GM19467 (cell line): ENCODE measurements at regions not wholly inside any gene's neighbourhood (a gene's known extent, or its start where the extent isn't known, plus 50 kb on each side); places are given as distances from the start of the nearest gene placed in this dataset.

Experiments used
- ATAC-seq: cut with Tn5 transposase; IDR thresholded peaks from one replicate; pipeline ENCODE4 v1.9.1; 2021; ENCODE audit warnings: mild to moderate bottlenecking, moderate library complexity; ENCODE audit not compliant: unreplicated experiment

DNA sequence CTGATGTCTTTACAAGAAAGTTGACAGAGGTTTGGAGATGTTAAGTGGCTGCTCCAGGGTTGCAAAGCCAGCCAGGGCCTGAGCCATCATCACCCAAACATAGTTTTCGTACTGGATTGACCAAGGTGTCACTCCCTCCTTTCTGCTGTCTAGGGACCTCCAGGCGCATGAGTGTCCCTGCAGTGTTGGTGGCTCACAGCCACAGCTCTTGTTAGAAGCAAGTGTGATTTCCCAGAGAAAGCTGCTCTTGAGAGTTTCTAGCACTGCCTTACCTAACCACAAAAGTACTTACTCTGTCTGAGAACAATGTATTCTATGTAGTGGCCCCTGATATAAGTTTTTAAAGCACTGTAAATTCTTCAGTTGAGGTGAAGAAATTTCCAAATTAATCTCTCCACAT lies 144.1 kb downstream of the SOX2 start:
- ATAC-seq, result no peak

DNA sequence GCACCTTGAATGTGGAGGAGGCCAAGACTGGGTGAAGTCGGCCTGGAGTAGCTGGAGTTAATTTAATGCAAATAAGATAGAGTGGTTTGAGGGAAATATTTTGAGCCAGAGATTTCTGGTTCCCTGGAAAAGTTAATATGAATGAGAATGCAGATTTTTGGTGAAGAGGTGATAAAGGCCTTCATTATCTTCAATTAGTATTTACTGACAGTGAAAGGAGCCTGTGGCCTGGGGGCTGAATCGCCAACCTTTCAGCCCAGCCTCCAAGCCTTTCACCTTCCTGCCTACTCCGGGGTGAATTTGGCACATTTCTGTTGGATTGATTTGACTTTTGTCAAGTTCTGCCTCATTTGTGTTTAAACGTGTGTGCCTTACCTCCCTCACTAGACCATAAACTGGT lies 147.8 kb downstream of the SOX2 start:
- ATAC-seq, result no peak

DNA sequence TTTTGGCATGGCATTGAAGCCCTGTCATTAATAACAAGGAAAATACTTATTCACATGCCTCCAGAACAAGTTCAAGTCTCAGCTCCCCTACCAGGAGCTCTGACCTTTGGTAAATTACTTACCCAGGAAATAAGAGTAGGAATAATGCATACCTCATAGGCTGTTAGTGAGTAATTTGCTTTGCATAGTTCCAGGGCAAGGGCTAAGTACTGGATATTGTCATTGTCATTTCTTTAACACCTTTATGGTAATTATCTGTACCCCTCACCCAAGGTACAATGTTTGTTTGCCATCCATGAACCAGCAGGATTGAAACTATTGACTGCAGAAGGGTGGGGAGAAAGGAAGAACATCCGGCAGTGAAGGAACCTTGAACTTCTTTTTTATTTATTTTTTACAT lies 148.5 kb downstream of the SOX2 start:
- ATAC-seq, result no peak

DNA sequence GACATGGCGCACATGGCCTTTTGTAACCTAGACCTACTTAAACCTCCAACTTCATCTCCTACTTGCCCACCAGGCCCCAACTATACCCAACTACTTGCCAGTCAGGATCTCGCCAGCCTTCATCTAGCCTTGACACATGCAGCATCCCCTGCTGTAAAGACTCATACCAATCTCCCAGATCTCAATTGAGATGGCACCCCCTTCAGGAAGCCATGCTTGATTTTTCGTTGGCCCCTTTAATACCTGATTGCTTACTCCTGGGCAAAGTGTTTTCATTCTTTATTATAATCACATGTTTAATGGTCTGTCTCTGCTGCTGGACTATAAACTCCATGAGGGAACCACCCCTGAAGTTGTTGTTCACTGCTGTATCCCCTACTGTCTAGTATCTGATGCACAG lies 150.8 kb downstream of the SOX2 start:
- no peak for ATAC-seq

DNA sequence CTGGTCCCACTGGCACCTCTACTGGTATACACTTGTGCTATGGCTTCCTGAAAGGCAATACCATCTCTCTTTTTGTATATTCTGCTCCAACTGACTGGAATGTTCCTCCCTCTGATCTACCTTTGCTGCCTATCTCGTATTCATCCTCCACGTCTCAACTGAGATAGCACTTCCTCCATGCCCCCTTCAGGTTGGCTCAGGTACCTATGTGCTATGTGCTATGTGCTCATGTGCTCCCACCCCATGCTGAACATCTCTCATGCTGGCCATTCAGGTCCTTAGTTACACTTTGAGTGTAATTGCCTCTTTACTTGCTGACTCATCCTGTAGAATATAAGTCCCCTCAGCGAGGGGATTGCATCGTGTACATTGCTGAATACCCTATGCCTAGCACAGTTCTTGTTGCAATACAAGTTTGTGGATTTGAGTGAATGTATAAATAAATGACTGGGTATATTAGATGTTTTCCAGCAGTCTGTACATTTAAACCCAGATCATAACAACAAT lies 156.9 kb downstream of the SOX2 start:
- ATAC-seq, result no peak

DNA sequence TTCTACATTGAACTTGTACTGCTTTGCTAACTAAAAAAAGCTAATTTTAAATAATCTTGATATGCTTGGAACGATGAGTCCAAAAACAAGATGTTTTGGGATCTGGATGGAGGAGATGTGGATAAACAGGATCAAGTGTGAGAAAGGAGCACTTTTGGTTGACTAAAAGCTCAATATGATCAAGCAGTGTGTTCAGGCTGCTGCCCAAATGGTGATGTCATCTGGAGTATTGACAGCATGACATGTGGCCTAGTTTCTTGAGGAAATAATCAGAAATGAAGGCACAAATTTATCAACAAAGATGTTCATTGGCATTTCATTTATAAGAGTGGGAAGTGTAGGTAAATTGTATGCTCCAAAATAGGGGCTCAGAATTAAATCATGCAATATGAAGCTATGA lies 161.2 kb downstream of the SOX2 start:
- ATAC-seq, result no peak

- ATAC-seq, result no peak
Observed at GRCh38 chr3:181879926-181880325, 168.2 kb downstream of the SOX2 start.

DNA sequence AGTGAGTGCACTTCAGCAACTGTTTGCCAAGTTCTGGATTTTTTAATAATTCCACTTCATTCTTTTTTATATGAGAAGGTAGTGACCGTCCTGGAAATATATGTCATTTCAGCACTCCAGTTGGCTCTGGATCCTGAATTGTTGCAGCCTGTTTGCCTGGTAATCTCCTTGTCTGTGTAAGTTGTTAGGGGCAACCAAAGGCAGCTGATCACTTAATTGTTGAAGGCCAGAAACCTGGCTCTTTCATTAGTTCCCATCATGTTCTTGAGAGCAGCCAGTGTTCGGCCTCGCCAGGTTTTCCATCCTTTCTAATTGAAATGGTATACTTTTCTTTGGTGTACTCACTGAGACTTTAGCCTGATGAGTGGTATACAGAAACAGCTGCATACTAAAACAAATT lies 168.6 kb downstream of the SOX2 start:
- no peak for ATAC-seq

GRCh38 chr3:181881749-181882148 lies 170.0 kb downstream of the SOX2 start:
- ATAC-seq, result no peak

DNA sequence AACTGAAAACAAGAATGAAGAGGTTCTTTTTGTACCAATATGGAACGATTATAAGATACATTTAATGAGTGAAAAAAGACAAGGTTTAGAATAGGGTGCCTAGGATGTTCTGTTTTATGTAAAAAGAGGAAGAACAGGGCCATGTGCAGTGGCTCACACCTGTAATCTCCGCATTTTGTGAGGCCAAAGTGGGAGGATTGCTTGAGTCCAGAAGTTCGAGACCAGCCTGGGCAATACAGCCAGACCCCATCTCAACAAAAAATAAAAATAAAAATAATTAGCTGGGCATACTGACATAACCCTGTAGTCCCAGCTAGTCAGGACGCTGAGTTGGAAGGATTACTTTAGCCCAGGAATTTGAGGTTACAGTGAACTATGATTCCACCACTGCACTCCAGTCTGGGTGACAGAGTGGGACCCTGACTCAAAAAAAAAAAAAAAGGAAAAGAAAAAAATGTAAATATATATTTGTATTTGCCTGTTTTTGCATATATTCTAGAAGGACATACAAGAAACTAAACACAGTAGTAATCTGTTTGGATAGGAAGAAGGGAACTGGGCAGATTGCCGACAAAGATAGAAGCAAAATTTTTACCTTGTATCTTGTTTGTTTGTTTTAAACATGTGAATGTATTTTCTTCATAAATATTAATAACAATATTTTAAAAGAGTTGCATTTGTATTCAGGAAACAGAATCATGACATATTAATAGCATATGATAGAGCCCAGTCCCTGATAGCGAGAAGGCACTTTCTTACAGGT lies 174.3 kb downstream of the SOX2 start:
- no peak for ATAC-seq

GRCh38 chr3:181886676-181887075 lies 175.0 kb downstream of the SOX2 start:
- ATAC-seq, result no peak

DNA sequence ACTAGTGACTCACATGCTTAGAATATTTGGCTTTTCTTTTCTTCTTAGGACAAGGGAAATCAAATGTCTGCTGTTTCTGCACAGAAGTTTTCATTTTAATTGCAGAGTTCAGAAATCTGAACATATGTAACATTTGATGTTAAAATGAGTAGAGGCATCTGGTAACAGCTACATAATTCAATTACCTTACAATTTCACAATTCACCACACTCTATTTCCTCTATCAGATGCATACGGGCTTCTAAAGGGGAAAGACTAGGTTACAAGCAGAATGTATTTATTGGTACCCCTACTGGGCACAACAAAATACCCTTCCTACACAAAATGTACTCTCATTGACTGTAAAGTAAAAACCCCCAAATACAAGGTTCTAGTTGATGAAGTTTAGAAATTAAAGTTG lies 176.0 kb downstream of the SOX2 start:
- ATAC-seq, result no peak

GRCh38 chr3:181888234-181888633 lies 176.5 kb downstream of the SOX2 start:
- no peak for ATAC-seq

GRCh38 chr3:181892848-181893247 lies 181.1 kb downstream of the SOX2 start:
- no peak for ATAC-seq

DNA sequence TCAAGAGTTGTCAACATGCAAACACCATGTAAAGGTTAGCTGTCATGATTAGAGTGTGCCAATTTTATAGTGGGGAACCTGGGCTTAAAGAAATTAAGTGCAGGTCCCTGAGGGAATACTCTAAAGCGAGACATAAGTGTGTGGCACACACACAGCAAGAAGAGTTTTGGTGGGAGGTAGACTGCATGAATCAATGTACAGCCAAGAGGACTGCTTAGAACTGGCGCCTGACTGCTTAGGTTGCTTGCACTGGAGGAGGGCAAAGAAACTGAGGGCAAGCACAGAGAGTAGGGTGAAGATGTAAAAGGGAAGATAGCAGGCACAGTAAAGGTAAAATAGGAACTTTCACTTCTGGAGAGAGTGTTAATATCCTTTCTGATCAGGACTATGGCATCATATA lies 184.9 kb downstream of the SOX2 start:
- no peak for ATAC-seq

GRCh38 chr3:181899702-181900101 lies 188.0 kb downstream of the SOX2 start:
- ATAC-seq, result no peak

GRCh38 chr3:181901626-181902025 lies 189.9 kb downstream of the SOX2 start:
- ATAC-seq, result no peak

DNA sequence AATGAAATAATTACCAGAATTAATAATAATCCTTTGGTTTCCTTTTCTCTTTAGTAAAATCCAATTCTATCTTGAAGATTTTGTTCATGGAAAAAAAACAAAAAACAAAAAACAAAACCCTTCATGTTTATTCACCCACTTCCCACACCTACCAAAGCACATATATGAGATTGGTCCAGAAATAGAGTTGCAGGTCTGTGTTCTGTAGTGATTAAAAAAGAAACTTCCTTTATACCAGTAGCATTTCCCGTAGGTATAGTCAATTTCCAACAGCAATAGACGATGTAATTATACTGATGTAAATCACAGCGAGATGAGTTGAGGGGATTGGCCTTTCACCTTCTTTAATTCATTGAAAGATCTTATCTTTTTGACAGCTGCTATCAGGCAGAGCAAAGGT lies 194.6 kb downstream of the SOX2 start:
- no peak for ATAC-seq

- no peak for ATAC-seq
Observed at GRCh38 chr3:181909241-181909640, 197.5 kb downstream of the SOX2 start.

DNA sequence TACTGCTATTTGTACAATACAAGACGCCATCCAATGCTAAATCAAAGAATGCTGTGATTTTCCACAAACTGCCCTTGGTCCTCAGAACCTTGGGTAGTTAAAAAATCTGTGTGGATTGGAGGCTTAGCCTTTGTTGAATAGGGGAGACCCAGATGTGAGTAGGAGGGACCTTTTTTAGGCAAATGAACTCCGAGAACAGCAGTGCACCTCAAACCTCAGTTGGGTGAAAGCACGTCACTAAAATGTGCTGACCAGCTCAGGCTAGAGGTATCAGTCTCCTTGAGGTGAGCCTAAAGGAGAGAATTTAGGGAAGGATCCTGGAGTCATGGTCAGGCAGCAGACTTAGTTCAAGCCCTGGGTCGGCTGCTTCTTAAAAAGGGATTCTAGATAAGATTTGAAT lies 200.7 kb downstream of the SOX2 start:
- ATAC-seq, result no peak

- no peak for ATAC-seq
Observed at GRCh38 chr3:181913254-181913653, 201.5 kb downstream of the SOX2 start.

DNA sequence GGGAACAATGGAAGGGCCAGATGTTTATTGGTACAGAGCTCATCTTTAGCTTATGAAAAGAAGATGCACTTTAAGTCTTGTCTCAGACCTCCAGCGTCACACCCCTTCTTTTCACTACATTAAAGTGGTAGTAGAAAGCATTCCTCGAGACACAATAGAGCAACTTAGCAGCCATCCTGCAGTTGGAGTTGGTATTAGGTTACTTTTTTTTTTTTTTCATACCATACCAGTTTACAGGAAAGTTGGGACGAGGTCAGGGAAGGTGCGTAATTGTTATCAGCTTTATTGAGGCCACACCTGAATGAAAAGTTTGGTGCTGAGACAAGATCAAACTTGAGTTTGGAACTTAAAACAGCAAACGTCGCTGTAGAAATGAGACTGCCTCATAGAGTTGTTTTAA lies 203.8 kb downstream of the SOX2 start:
- ATAC-seq, result no peak

DNA sequence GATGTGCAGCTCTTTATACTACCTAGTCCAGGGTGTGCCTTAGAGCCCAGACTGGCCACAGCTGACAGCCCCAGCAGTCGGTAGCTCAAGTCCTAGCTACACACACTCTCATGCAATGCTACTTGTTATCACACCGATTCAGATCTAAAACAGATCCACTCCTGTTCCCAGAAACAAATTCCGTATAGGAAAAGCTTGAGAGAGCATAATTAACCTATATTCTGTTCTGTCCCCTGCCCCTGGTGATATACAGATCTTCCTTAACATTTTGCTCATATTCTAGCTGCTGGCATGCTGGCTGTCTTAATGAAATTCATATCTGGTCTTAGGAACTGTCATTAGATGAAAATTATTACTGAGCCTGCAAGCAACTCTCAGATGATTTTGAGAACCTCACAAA lies 204.3 kb downstream of the SOX2 start:
- ATAC-seq, result no peak
